A549 (cell line): ENCODE measurements at regions not wholly inside any gene's neighbourhood (a gene's known extent, or its start where the extent isn't known, plus 50 kb on each side); places are given as distances from the start of the nearest gene placed in this dataset.

ENCODE experiments used
- CEBPB ChIP-seq, 2 experiments: fragments of >200 bp in 1 of 2; sonication (Bioruptor Twin) in 1 of 2; formaldehyde crosslinking in 1 of 2; IDR thresholded peaks; 2 replicates each; pipeline ENCODE4 v1.6.1; 2012 to 2016
- CTCF ChIP-seq: fragments of >200 bp; sonication (Bioruptor Twin); formaldehyde crosslinking; IDR thresholded peaks from 3 replicates; pipeline ENCODE4 v1.5.1; 2016
- ELK1 ChIP-seq: fragments of 150-350 bp; IDR thresholded peaks from 2 replicates; pipeline ENCODE4 v1.6.1; 2014; ENCODE audit warnings: low read depth, mild to moderate bottlenecking, low read length
- KDM1A ChIP-seq: fragments of 200-600 bp; sonication (generic); IDR thresholded peaks from 2 replicates; pipeline ENCODE4 v1.6.1; 2016; ENCODE audit warnings: low read depth, mild to moderate bottlenecking
- MAX ChIP-seq: IDR thresholded peaks from 2 replicates; pipeline ENCODE4 v1.6.1; 2012
- NFE2L2 ChIP-seq: fragments of 150-350 bp; conservative IDR thresholded peaks from 2 replicates; pipeline ENCODE4 v1.6.1; 2014; ENCODE audit warnings: low read length
- POLR2A ChIP-seq: IDR thresholded peaks from 2 replicates; pipeline ENCODE4 v1.6.1; 2012; ENCODE audit warnings: mild to moderate bottlenecking, low read length
- POLR2AphosphoS2 ChIP-seq: conservative IDR thresholded peaks from 2 replicates; pipeline ENCODE4 v1.6.1; 2012; ENCODE audit warnings: low read length, improper control_type of control experiment, inconsistent platforms
- RAD21 ChIP-seq, 2 experiments: fragments of >200 bp in 1 of 2; sonication (Bioruptor Twin) in 1 of 2; formaldehyde crosslinking in 1 of 2; IDR thresholded peaks in 1 of 2; conservative IDR thresholded peaks in 1 of 2; 2 replicates in 1 of 2; 3 replicates in 1 of 2; pipeline ENCODE4 v1.6.1; 2012 to 2018; ENCODE audit warnings: inconsistent platforms in 1 of 2
- TP53 ChIP-seq: fragments of 250-450 bp; sonication (Bioruptor Pico); IDR thresholded peaks from 2 replicates; pipeline ENCODE4 v1.5.0; 2021; ENCODE audit warnings: mild to moderate bottlenecking, moderate library complexity
- ZFP36 ChIP-seq: fragments of 450-650 bp; IDR thresholded peaks from 2 replicates; pipeline ENCODE4 v1.6.1; 2014; ENCODE audit warnings: borderline replicate concordance; ENCODE audit not compliant: partially characterized antibody

GRCh38 chr7:35499226-35499625, 195.7 kb downstream of the HERPUD2 start:
- TF ChIP-seq CTCF (no peak), CEBPB (IDR thresholded peaks at IDR 0.05) (no peak), POLR2A (no peak), TP53 (CRISPR knock-in tag) (no peak), KDM1A (no peak), MAX (no peak), ZFP36 (no peak), RAD21 (conservative IDR thresholded peaks at IDR 0.05 in 1 of 2, IDR thresholded peaks at IDR 0.05 in 1 of 2) (no peak), ELK1 (no peak), POLR2AphosphoS2 (no peak), NFE2L2 (no peak)
